ENCODE measurements at regions not wholly inside any gene's neighbourhood (a gene's known extent, or its start where the extent isn't known, plus 50 kb on each side); places are given as distances from the start of the nearest gene placed in this dataset.

GRCh38 chr6:148653138-148653776 lies 93.6 kb upstream of the UST start (continued):
- TF ChIP-seq ZNF462 (CRISPR knock-in tag; IDR thresholded peaks at IDR 0.05): no peak

GRCh38 chr6:148657048-148657447 lies 89.8 kb upstream of the UST start:
- Mint-ChIP-seq H3K27ac (no peak overlapping the region), H3K4me3 (no peak overlapping the region), H3K9me3 (peaks cover 70% of the 10 kb centered on the region), H3K4me1 (no peaks in the 10 kb centered on the region), H3K36me3 (ENCODE audit: low read depth) (peaks cover 61% of the 10 kb centered on the region), H3K27me3 (ENCODE audit: insufficient read depth, low read depth, poor library complexity) (no peaks in the 10 kb centered on the region)
- Histone ChIP-seq H3K79me2 (replicated peaks; ENCODE audit: insufficient read depth) (no peaks in the 10 kb centered on the region), H3K4me1 (ENCODE audit: insufficient read depth) (no peaks in the 10 kb centered on the region), H3K27me3 (ENCODE audit: insufficient read depth) (no peaks in the 10 kb centered on the region), H3K36me3 (ENCODE audit: insufficient read depth) (peaks cover 18% of the 10 kb centered on the region), H3F3A (replicated peaks; ENCODE audit: low read depth) (no peaks in the 10 kb centered on the region), H2AFZ (no peak overlapping the region), H4K20me1 (replicated peaks; ENCODE audit: insufficient read depth) (no peaks in the 10 kb centered on the region), H3K27ac (ENCODE audit: low read depth) (no peak overlapping the region), H3K9me2 (ENCODE audit: insufficient read depth) (no peaks in the 10 kb centered on the region; the same call in none of the 2 replicates), H3K4me2 (no peak overlapping the region), H3K4me3 (no peak overlapping the region)
- DNase-seq (ENCODE audit: low spot score) (no peak), ATAC-seq (no peak)
- TF ChIP-seq CTCF (conservative IDR thresholded peaks at IDR 0.05; ENCODE audit: low read depth in 2 of 2) (no peak), NANOG (IDR thresholded peaks at IDR 0.05; ENCODE audit: borderline replicate concordance) (no peak), ZNF114 (CRISPR knock-in tag; IDR thresholded peaks at IDR 0.05) (no peak), POLR2AphosphoS5 (IDR thresholded peaks at IDR 0.05; ENCODE audit: low read depth) (no peak), CREB1 (CRISPR knock-in tag; IDR thresholded peaks at IDR 0.05; ENCODE audit: low read depth) (no peak), EZH2 (IDR thresholded peaks at IDR 0.05; ENCODE audit: low read depth, unreplicated experiment) (no peak), JUNB (IDR thresholded peaks at IDR 0.05; ENCODE audit: unreplicated experiment) (no peak), ETS1 (IDR thresholded peaks at IDR 0.05) (no peak), ZNF331 (CRISPR knock-in tag; IDR thresholded peaks at IDR 0.05; ENCODE audit: low read depth) (no peak), REST (IDR thresholded peaks at IDR 0.05; ENCODE audit: unreplicated experiment) (no peak), EZH2phosphoT487 (IDR thresholded peaks at IDR 0.05; ENCODE audit: unreplicated experiment) (no peak), STAT1 (IDR thresholded peaks at IDR 0.05; ENCODE audit: unreplicated experiment) (no peak)

All from GM23338 (cell line).